H9 (cell line): ENCODE measurements at regions not wholly inside any gene's neighbourhood (a gene's known extent, or its start where the extent isn't known, plus 50 kb on each side); places are given as distances from the start of the nearest gene placed in this dataset.

Experiments
- DNase-seq: peaks from one replicate; pipeline ENCODE4 v3.0.0-alpha.2; 2017
- H2AFZ ChIP-seq: one replicate; pipeline ENCODE4 v1.6.1; 2013; ENCODE audit warnings: mild to moderate bottlenecking, low read length, control low read depth, moderate library complexity
- H2AK5ac ChIP-seq: 2 replicates; pipeline ENCODE4 v1.6.1; 2013; ENCODE audit warnings: low read length, control low read depth, mixed read lengths; ENCODE audit not compliant: insufficient read length
- H2BK120ac ChIP-seq: one replicate; pipeline ENCODE4 v1.6.1; 2013; ENCODE audit warnings: low read depth, mild to moderate bottlenecking, low read length, control low read depth, inconsistent platforms; ENCODE audit not compliant: poor library complexity, severe bottlenecking
- H2BK12ac ChIP-seq: 2 replicates; pipeline ENCODE4 v1.6.1; 2013; ENCODE audit warnings: low read length, control low read depth, mixed read lengths, low read depth; ENCODE audit not compliant: insufficient read length
- H2BK15ac ChIP-seq: 2 replicates; pipeline ENCODE4 v1.6.1; 2013; ENCODE audit warnings: low read depth, low read length, control low read depth
- H2BK20ac ChIP-seq: one replicate; pipeline ENCODE4 v1.6.1; 2013; ENCODE audit warnings: low read depth, mild to moderate bottlenecking, low read length, control low read depth, inconsistent platforms; ENCODE audit not compliant: poor library complexity, severe bottlenecking
- H2BK5ac ChIP-seq: 2 replicates; pipeline ENCODE4 v1.6.1; 2013; ENCODE audit warnings: low read length, control low read depth, mixed read lengths; ENCODE audit not compliant: insufficient read length
- H3K14ac ChIP-seq: 2 replicates; pipeline ENCODE4 v1.6.1; 2013; ENCODE audit warnings: low read length, control low read depth; ENCODE audit not compliant: insufficient read depth
- H3K18ac ChIP-seq: 2 replicates; pipeline ENCODE4 v1.6.1; 2013; ENCODE audit warnings: low read depth, mild to moderate bottlenecking, mixed read lengths, low read length, control low read depth; ENCODE audit not compliant: insufficient read length
- H3K23ac ChIP-seq: 2 replicates; pipeline ENCODE4 v1.6.1; 2013; ENCODE audit warnings: low read length, control low read depth, mixed read lengths, low read depth; ENCODE audit not compliant: insufficient read length
- H3K23me2 ChIP-seq: 2 replicates; pipeline ENCODE4 v1.6.1; 2013; ENCODE audit warnings: low read depth, mild to moderate bottlenecking, mixed read lengths, low read length, control low read depth; ENCODE audit not compliant: insufficient read length, poor library complexity, severe bottlenecking
- H3K27ac ChIP-seq: 2 replicates; pipeline ENCODE4 v1.5.1; 2013; ENCODE audit warnings: low read length, control low read depth, mixed read lengths, low read depth; ENCODE audit not compliant: insufficient read length
- H3K27me3 ChIP-seq: 2 replicates; pipeline ENCODE4 v1.6.1; 2013; ENCODE audit warnings: low read length, control low read depth, inconsistent platforms; ENCODE audit not compliant: insufficient read depth
- H3K4ac ChIP-seq: 2 replicates; pipeline ENCODE4 v1.6.1; 2013; ENCODE audit warnings: low read depth, mild to moderate bottlenecking, control low read depth, inconsistent platforms, low read length, moderate library complexity
- H3K4me1 ChIP-seq: 2 replicates; pipeline ENCODE4 v1.6.1; 2013; ENCODE audit warnings: low read length, control low read depth, inconsistent platforms; ENCODE audit not compliant: insufficient read depth
- H3K4me2 ChIP-seq: 2 replicates; pipeline ENCODE4 v1.6.1; 2013; ENCODE audit warnings: low read length, control low read depth, mixed read lengths; ENCODE audit not compliant: insufficient read length, insufficient read depth
- H3K56ac ChIP-seq: 2 replicates; pipeline ENCODE4 v1.6.1; 2013; ENCODE audit warnings: low read depth, mild to moderate bottlenecking, mixed read lengths, low read length, control low read depth; ENCODE audit not compliant: insufficient read length
- H3K79me1 ChIP-seq: 2 replicates; pipeline ENCODE4 v1.6.1; 2013; ENCODE audit warnings: low read depth, mild to moderate bottlenecking, moderate library complexity, low read length, control low read depth, inconsistent platforms; ENCODE audit not compliant: insufficient read depth, poor library complexity, severe bottlenecking
- H3K79me2 ChIP-seq: 2 replicates; pipeline ENCODE4 v1.6.1; 2013; ENCODE audit warnings: low read length, control low read depth, inconsistent platforms; ENCODE audit not compliant: insufficient read depth
- H3K9ac ChIP-seq: 2 replicates; pipeline ENCODE4 v1.6.1; 2013; ENCODE audit warnings: low read length, control low read depth, mixed read lengths; ENCODE audit not compliant: insufficient read length; ENCODE audit errors: extremely low read depth
- H3K9me3 ChIP-seq: one replicate; pipeline ENCODE4 v1.6.1; 2013; ENCODE audit warnings: low read depth, low read length, inconsistent platforms; ENCODE audit not compliant: control insufficient read depth
- H3T11ph ChIP-seq: one replicate; pipeline ENCODE4 v1.6.1; 2013; ENCODE audit warnings: mild to moderate bottlenecking, low read length, control low read depth, inconsistent platforms
- H4K20me1 ChIP-seq: one replicate; pipeline ENCODE4 v1.6.1; 2013; ENCODE audit not compliant: control insufficient read depth, insufficient read length, insufficient read depth
- H4K5ac ChIP-seq: 2 replicates; pipeline ENCODE4 v1.6.1; 2013; ENCODE audit warnings: low read depth, mild to moderate bottlenecking, mixed read lengths, low read length, control low read depth; ENCODE audit not compliant: insufficient read length
- H4K8ac ChIP-seq: replicated peaks from 2 replicates; pipeline ENCODE4 v1.6.1; 2013; ENCODE audit warnings: low read length, control low read depth, mixed read lengths, low read depth; ENCODE audit not compliant: insufficient read length
- H4K91ac ChIP-seq: 2 replicates; pipeline ENCODE4 v1.6.1; 2013; ENCODE audit warnings: low read depth, mild to moderate bottlenecking, moderate library complexity, mixed read lengths, low read length, control low read depth; ENCODE audit not compliant: insufficient read length
- H3K27ac Mint-ChIP-seq, 3 experiments: 2 replicates in 2 of 3; 3 replicates in 1 of 3; pipeline ENCODE4 v1.8.0; 2020 to 2021; ENCODE audit warnings: mixed read lengths in 3 of 3, mild to moderate bottlenecking in 1 of 3, moderate library complexity in 1 of 3
- H3K27me3 Mint-ChIP-seq: 2 replicates; pipeline ENCODE4 v1.8.0; 2021; ENCODE audit warnings: low read depth, mild to moderate bottlenecking, moderate library complexity, mixed read lengths
- H3K36me3 Mint-ChIP-seq, 3 experiments: 2 replicates in 2 of 3; 3 replicates in 1 of 3; pipeline ENCODE4 v1.8.0; 2020 to 2021; ENCODE audit warnings: low read depth in 3 of 3, mixed read lengths in 3 of 3; ENCODE audit not compliant: insufficient read depth in 1 of 3
- H3K4me1 Mint-ChIP-seq, 2 experiments: 2 replicates each; pipeline ENCODE4 v1.8.0; 2020; ENCODE audit warnings: mixed read lengths in 2 of 2
- H3K4me3 Mint-ChIP-seq, 2 experiments: 2 replicates in 1 of 2; 3 replicates in 1 of 2; pipeline ENCODE4 v1.8.0; 2020 to 2021; ENCODE audit warnings: mild to moderate bottlenecking in 2 of 2, mixed read lengths in 2 of 2, moderate library complexity in 1 of 2
- H3K9me3 Mint-ChIP-seq, 2 experiments: 2 replicates in 1 of 2; 3 replicates in 1 of 2; pipeline ENCODE4 v1.8.0; 2020; ENCODE audit warnings: mild to moderate bottlenecking in 2 of 2, mixed read lengths in 2 of 2, moderate library complexity in 1 of 2
- WGBS: extraction: QIAGEN DNeasy Blood & Tissue Kit; methylation state at CpG from one replicate; pipeline ENCODE4 v1.1.7; 2013; ENCODE audit warnings: missing lambda C conversion rate, low lambda C conversion rate, mixed read lengths; ENCODE audit not compliant: insufficient read length; ENCODE audit errors: extremely low coverage; 5-methylcytosine and 5-hydroxymethylcytosine counted together
- TF ChIP-seq, protein P1 (sequence below): fragments of 200-600 bp; sonication (generic); conservative IDR thresholded peaks from 3 replicates; pipeline ENCODE4 v1.8.0; 2021; ENCODE audit warnings: antibody characterized with exemption, mild to moderate bottlenecking

GRCh38 chr14:22416193-22416592 lies 172.8 kb downstream of the DAD1 start:
- no peaks in the 10 kb centered on the region for H3K79me1 ChIP-seq
- H2BK5ac ChIP-seq = no peak overlapping the region
- H3K4me3 Mint-ChIP-seq = no peak overlapping the region
- no peaks in the 10 kb centered on the region for H3K9me3 ChIP-seq
- no peaks in the 10 kb centered on the region for H3K36me3 Mint-ChIP-seq
- H3K56ac ChIP-seq = no peak overlapping the region
- H2AK5ac ChIP-seq = no peak overlapping the region
- no peak overlapping the region for H4K91ac ChIP-seq
- no peaks in the 10 kb centered on the region; a peak in 1 of 5 replicates for H3K9me3 Mint-ChIP-seq
- no peak overlapping the region for H3K18ac ChIP-seq
- H4K5ac ChIP-seq = no peak overlapping the region
- no peak overlapping the region for H3K27ac ChIP-seq
- no peak overlapping the region for H3K4ac ChIP-seq
- no peaks in the 10 kb centered on the region for H3K27me3 ChIP-seq
- no peak overlapping the region for H2BK15ac ChIP-seq
- H2BK12ac ChIP-seq = no peak overlapping the region
- TF ChIP-seq, protein P1, sequence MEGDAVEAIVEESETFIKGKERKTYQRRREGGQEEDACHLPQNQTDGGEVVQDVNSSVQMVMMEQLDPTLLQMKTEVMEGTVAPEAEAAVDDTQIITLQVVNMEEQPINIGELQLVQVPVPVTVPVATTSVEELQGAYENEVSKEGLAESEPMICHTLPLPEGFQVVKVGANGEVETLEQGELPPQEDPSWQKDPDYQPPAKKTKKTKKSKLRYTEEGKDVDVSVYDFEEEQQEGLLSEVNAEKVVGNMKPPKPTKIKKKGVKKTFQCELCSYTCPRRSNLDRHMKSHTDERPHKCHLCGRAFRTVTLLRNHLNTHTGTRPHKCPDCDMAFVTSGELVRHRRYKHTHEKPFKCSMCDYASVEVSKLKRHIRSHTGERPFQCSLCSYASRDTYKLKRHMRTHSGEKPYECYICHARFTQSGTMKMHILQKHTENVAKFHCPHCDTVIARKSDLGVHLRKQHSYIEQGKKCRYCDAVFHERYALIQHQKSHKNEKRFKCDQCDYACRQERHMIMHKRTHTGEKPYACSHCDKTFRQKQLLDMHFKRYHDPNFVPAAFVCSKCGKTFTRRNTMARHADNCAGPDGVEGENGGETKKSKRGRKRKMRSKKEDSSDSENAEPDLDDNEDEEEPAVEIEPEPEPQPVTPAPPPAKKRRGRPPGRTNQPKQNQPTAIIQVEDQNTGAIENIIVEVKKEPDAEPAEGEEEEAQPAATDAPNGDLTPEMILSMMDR = no peak
- H3K14ac ChIP-seq = no peak overlapping the region
- no CpG with 5 or more reads among the region's 2 CpGs for WGBS
- H3K79me2 ChIP-seq = no peaks in the 10 kb centered on the region
- H4K8ac ChIP-seq = no peak overlapping the region
- no peak overlapping the region for H3K23ac ChIP-seq
- no peak overlapping the region for H3K4me2 ChIP-seq
- no peaks in the 10 kb centered on the region for H3K23me2 ChIP-seq
- no peak overlapping the region for H3K9ac ChIP-seq
- H4K20me1 ChIP-seq = no peaks in the 10 kb centered on the region
- H3K4me1 Mint-ChIP-seq = peaks cover 15 to 18% of the 10 kb centered on the region in 2 experiments
- no peaks in the 10 kb centered on the region; the same call in none of the 2 replicates for H3K27me3 Mint-ChIP-seq
- H2BK120ac ChIP-seq = no peak overlapping the region
- no peak overlapping the region for H3K27ac Mint-ChIP-seq
- H2BK20ac ChIP-seq = no peak overlapping the region
- H3T11ph ChIP-seq = no peak overlapping the region
- no peak overlapping the region for H2AFZ ChIP-seq
- DNase-seq = no peak
- 0 out of 2 replicates have a peak, but pooled peaks cover 4% of the 10 kb centered on the region for H3K4me1 ChIP-seq
